ENCODE measurements at regions not wholly inside any gene's neighbourhood (a gene's known extent, or its start where the extent isn't known, plus 50 kb on each side); places are given as distances from the start of the nearest gene placed in this dataset.

DNA sequence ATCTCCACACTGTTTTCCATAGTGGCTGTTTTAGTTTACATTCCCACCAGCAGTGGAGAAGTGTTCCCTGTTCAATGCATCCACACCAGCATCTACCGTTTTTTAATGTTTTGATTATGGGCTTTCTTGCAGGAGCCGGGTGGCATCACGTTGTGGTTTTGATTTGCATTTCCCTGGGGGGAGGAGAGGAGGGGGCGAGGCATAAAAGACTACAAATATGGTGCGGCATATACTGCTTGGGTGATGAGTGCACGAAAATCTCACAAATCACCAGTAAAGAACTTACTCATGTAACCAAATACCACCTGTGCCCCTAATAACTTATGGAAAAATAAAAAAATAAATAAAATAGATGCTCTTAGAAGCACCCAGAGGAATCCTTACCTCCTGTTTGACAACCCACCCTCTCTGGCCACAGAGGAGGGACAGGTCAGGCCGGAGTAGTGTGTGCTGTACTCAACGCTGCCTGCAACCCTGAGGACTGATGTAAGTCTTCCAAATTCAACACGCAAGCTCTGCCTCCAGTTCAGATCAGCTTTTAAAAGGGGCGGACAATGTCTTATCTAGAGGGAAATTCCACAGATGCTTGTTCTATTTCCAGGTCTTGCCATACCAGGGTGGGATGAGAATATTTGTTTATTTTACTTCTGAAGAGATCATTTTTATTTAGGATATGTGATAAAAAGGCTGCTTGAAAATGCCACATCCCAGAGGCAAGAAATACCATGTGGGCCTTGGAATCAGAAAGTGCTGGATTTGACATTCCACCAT is 329.6 kb upstream of the B3GAT1 start:
- Histone ChIP-seq H3K36me3 (ENCODE audit: insufficient read depth, low read length) (no peaks in the 10 kb centered on the region), H3K4me1 (ENCODE audit: insufficient read depth, low read length) (no peaks in the 10 kb centered on the region), H3K9ac (ENCODE audit: low read depth, low read length) (no peak overlapping the region), H3K9me3 (ENCODE audit: control insufficient read depth, insufficient read depth, low read length) (no peaks in the 10 kb centered on the region; the same call in 1 of the 2 replicates)

GRCh38 chr11:134740590-134741261 is 328.7 kb upstream of the B3GAT1 start:
- H3K36me3 ChIP-seq (ENCODE audit: insufficient read depth, low read length), result no peaks in the 10 kb centered on the region
- no peaks in the 10 kb centered on the region for H3K4me1 ChIP-seq (ENCODE audit: insufficient read depth, low read length)
- no peaks in the 10 kb centered on the region; the same call in 1 of the 2 replicates for H3K9me3 ChIP-seq (ENCODE audit: control insufficient read depth, insufficient read depth, low read length)
- H3K9ac ChIP-seq (ENCODE audit: low read depth, low read length), result no peak overlapping the region

DNA sequence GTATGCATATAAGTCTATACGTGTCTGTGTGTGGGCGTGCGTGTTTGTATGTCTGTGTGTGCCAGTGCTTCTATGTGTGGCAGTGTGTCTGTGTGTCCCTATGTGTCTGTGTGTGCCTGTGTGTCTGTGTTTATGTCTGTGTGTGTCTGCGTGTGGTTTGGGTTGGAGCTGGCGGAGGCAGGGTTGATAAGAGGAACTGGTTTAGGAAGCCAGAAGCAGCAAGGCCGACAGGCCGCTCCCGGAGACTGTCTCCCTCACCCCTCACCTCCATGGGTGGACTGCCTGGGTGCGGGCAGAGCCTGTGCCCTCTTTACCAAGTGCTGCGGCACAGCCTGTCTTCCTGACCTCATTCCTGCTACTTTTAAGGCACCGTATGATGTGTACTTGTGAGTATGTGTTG is 327.1 kb upstream of the B3GAT1 start:
- H3K9ac ChIP-seq (ENCODE audit: low read depth, low read length), result no peak overlapping the region
- no peaks in the 10 kb centered on the region for H3K9me3 ChIP-seq (ENCODE audit: control insufficient read depth, insufficient read depth, low read length)
- no peaks in the 10 kb centered on the region for H3K4me1 ChIP-seq (ENCODE audit: insufficient read depth, low read length)
- H3K36me3 ChIP-seq (ENCODE audit: insufficient read depth, low read length), result no peaks in the 10 kb centered on the region

DNA sequence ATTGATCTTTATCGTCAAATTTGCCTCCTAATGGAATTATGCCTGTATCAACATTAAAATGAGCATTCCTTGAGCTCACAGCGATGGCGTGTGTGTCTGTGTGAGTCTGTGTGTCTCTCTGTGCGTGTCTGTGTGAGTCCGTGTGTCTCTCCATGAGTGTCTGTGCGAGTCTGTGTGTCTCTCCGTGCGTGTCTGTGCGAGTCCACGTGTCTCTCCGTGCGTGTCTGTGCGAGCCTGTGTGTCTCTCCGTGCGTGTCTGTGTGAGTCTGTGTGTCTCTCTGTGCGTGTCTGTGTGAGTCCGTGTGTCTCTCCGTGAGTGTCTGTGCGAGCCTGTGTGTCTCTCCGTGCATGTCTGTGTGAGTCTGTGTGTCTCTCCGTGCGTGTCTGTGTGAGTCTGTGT is 326.5 kb upstream of the B3GAT1 start:
- Histone ChIP-seq H3K9me3 (ENCODE audit: control insufficient read depth, insufficient read depth, low read length) (no peaks in the 10 kb centered on the region), H3K36me3 (ENCODE audit: insufficient read depth, low read length) (no peaks in the 10 kb centered on the region), H3K9ac (ENCODE audit: low read depth, low read length) (no peak overlapping the region), H3K4me1 (ENCODE audit: insufficient read depth, low read length) (no peaks in the 10 kb centered on the region)

GRCh38 chr11:134737563-134738510 is 325.8 kb upstream of the B3GAT1 start:
- Histone ChIP-seq H3K9ac (ENCODE audit: low read depth, low read length) (no peak overlapping the region), H3K9me3 (ENCODE audit: control insufficient read depth, insufficient read depth, low read length) (no peaks in the 10 kb centered on the region), H3K4me1 (ENCODE audit: insufficient read depth, low read length) (no peaks in the 10 kb centered on the region), H3K36me3 (ENCODE audit: insufficient read depth, low read length) (no peaks in the 10 kb centered on the region)

DNA sequence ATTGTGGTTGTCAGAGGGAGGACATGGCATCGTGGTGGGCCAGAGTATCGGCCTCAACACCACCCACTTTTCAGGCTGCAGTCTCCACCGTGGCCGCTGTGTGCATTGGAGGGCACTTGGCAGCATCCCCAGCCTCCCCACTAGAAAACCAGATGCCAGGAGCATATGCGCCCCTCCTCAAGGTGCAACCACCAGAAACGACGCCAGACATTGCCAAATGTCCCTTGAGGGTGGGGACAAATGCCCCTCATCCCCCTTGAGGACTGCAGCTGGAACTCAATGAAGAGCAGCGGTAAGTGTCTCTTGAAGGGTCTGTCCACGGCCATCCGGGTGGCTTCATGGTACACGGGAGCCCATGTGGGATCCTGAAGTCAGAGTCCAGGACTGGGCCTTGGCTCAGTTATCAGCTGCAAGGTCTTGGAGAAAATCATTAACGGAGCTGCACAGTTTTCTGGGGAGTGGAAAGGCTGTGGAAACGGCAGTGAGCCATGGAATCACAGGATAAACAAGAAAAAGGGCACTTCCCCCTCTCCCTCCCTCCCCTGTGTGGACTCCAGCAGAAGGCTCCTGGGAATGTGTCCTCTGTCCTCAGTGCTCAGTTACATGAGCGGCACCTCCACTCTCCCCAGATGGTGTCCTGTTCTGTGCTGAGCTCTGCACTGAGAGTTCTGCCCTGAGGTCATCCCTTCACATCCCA is 324.4 kb upstream of the B3GAT1 start:
- Histone ChIP-seq H3K4me1 (ENCODE audit: insufficient read depth, low read length) (peaks cover 5% of the 10 kb centered on the region; the same call in 1 of the 2 replicates), H3K9me3 (ENCODE audit: control insufficient read depth, insufficient read depth, low read length) (no peaks in the 10 kb centered on the region), H3K36me3 (ENCODE audit: insufficient read depth, low read length) (no peaks in the 10 kb centered on the region; the same call in 1 of the 2 replicates), H3K9ac (ENCODE audit: low read depth, low read length) (no peak overlapping the region)

DNA sequence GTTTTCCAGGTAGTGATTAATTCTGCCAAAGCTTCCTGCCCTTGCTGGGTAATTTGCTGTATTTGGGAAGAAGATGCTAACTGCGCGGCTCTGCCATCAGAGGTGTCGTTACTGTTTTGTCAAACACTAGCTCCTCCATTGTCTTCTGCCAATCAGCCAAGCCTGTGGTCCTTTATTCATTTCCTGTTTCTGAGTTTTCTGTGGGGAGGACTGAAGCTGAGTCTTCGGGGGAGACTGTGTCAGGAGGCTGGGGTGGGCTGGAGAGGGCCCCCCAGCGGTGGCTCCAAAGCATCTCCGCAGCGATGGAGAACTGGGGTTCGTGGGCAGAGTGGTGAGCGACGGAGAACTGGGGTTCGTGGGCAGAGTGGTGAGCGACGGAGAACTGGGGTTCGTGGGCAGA is 322.9 kb upstream of the B3GAT1 start:
- Histone ChIP-seq H3K36me3 (ENCODE audit: insufficient read depth, low read length) (no peaks in the 10 kb centered on the region; the same call in 1 of the 2 replicates), H3K9me3 (ENCODE audit: control insufficient read depth, insufficient read depth, low read length) (no peaks in the 10 kb centered on the region), H3K4me1 (ENCODE audit: insufficient read depth, low read length) (peaks cover 16% of the 10 kb centered on the region; the same call in 1 of the 2 replicates), H3K9ac (ENCODE audit: low read depth, low read length) (no peak overlapping the region)

DNA sequence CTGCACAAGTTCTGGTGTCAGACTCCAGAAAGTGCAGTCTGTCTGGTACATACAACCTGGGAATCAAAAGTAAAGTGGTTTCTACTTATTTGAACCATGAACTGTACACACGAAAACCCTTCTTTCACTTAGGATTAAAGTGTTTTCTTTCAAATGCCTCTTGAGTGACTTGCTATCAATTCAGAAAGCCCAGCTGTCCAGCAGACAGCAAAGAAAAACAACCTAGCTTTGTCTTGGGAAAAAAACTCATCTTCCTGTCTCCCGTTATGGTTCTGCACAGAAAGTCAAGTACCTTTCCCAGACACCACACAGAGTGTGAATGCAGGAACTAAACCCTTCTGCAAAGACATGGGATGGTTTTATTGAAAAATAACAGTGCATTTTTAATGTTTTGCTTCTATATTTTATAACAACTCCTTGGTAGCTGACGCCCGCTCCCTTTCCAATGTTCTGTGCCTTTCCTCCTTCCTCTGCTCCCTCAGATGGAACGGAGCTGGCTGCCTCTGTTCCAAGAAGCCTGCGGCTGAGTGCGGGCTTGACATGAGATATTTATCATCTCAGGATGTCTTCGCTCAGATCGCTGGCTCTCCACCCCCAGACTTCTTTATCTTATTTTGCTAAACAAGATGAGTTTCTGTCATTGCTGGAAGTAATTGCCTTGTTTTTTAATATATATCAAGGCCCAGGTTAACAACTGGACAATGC is 322.3 kb upstream of the B3GAT1 start:
- Histone ChIP-seq H3K36me3 (ENCODE audit: insufficient read depth, low read length) (no peaks in the 10 kb centered on the region; the same call in 1 of the 2 replicates), H3K9ac (ENCODE audit: low read depth, low read length) (no peak overlapping the region), H3K9me3 (ENCODE audit: control insufficient read depth, insufficient read depth, low read length) (no peaks in the 10 kb centered on the region), H3K4me1 (ENCODE audit: insufficient read depth, low read length) (peaks cover 16% of the 10 kb centered on the region; the same call in 1 of the 2 replicates)

GRCh38 chr11:134733646-134734045 is 321.6 kb upstream of the B3GAT1 start:
- Histone ChIP-seq H3K4me1 (ENCODE audit: insufficient read depth, low read length) (peaks cover 16% of the 10 kb centered on the region; the same call in 1 of the 2 replicates), H3K36me3 (ENCODE audit: insufficient read depth, low read length) (no peaks in the 10 kb centered on the region; the same call in 1 of the 2 replicates), H3K9ac (ENCODE audit: low read depth, low read length) (no peak overlapping the region), H3K9me3 (ENCODE audit: control insufficient read depth, insufficient read depth, low read length) (no peaks in the 10 kb centered on the region)

DNA sequence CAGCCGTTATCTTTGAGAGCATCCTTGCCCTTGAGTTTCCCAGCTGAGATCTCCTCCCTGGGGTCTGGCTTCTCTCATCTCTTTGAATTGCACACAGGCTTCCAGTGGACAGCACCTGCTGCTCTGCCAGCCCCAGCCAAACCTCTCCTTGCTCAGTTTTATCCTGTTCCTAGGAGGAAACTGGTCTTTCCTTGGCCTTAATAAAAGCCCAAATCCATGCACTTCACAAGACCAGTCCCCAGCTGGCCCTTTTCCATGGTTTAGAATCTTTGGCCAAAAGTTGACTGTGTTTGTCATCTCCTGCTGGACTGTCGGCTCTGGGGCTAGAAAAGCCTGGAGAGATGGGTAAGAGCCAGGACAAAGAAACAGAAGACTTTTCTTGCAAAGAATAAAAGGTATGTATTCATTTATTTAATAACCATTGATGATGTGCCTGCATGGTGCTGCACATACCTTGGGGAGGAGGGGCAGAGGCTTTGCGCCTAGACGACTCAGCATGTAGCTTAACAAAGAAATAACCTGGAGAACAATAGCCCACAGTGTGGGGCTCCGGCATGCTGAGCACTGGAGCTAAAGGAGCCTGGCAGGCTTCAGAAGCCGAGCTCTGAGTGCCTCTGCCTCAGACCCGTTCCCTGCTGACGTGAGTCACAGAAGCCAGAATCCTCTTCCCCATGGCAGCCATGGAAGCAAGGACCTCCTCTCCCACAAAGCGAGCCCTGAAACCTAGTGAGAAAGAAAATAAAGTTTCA is 319.3 kb upstream of the B3GAT1 start:
- Histone ChIP-seq H3K36me3 (ENCODE audit: insufficient read depth, low read length) (no peaks in the 10 kb centered on the region; the same call in 1 of the 2 replicates), H3K9ac (ENCODE audit: low read depth, low read length) (no peak overlapping the region), H3K4me1 (ENCODE audit: insufficient read depth, low read length) (peaks cover 16% of the 10 kb centered on the region; the same call in 1 of the 2 replicates), H3K9me3 (ENCODE audit: control insufficient read depth, insufficient read depth, low read length) (no peaks in the 10 kb centered on the region)

DNA sequence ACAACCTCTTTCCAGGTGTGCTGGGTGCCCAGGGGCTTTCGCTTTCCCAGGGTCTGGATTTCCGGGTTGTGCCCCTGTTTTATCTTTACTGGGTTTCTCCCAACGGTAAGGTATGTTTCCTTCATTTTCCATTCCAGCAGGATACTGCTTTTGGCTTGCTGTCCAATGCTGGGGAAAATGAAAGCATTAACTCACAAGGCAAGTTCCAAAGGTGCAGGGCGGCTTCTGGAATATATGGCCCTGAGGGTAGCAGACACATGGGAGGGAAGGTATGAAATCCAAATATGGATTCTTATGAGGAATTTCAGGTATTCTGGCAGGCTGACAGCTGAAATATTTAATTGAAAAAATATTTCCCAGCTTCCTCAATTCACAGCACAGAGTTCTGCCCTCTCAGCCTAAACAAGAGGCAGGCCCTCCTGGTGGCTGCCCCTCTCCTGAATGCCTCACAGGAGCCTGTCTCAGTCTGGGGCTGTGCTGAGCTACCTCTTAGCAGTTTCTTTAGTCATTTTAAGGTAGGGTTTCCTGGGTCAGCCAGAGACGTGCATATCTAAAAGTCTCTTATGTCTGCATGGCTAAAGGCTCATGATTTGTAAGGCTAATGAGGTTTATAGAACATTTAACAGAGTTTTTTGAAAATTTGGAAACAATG is 318.6 kb upstream of the B3GAT1 start:
- Histone ChIP-seq H3K9me3 (ENCODE audit: control insufficient read depth, insufficient read depth, low read length) (no peaks in the 10 kb centered on the region), H3K4me1 (ENCODE audit: insufficient read depth, low read length) (peaks cover 16% of the 10 kb centered on the region; the same call in 1 of the 2 replicates), H3K9ac (ENCODE audit: low read depth, low read length) (no peak overlapping the region), H3K36me3 (ENCODE audit: insufficient read depth, low read length) (no peaks in the 10 kb centered on the region; the same call in 1 of the 2 replicates)

- Histone ChIP-seq H3K9ac (ENCODE audit: low read depth, low read length) (no peak overlapping the region), H3K4me1 (ENCODE audit: insufficient read depth, low read length) (peaks cover 16% of the 10 kb centered on the region; the same call in 1 of the 2 replicates), H3K9me3 (ENCODE audit: control insufficient read depth, insufficient read depth, low read length) (no peaks in the 10 kb centered on the region), H3K36me3 (ENCODE audit: insufficient read depth, low read length) (no peaks in the 10 kb centered on the region; the same call in 1 of the 2 replicates)
Measured at GRCh38 chr11:134730101-134730500, 318.1 kb upstream of the B3GAT1 start.

Measured in ES-I3 (cell line).